ENCODE measurements at regions not wholly inside any gene's neighbourhood (a gene's known extent, or its start where the extent isn't known, plus 50 kb on each side); places are given as distances from the start of the nearest gene placed in this dataset.
"Not testable (repeated sequence)": the region's sequence is repeated elsewhere in the genome, so short reads cannot be mapped to it uniquely, and the experiment has no call there.

- DNase-seq, result peak in 1 of 2 donors; percentile 6
- Histone ChIP-seq H3K4me3 (ENCODE audit: low read length) (no peak overlapping the region), H3K9me3 (ENCODE audit: control insufficient read depth, low read depth, low read length) (no peaks in the 10 kb centered on the region), H3K27me3 (ENCODE audit: control insufficient read depth, insufficient read depth, low read length) (no peaks in the 10 kb centered on the region), H3K27ac (ENCODE audit: low read length) (no peak overlapping the region), H3K4me1 (ENCODE audit: control insufficient read depth, insufficient read depth, low read length) (no peaks in the 10 kb centered on the region), H3K36me3 (ENCODE audit: control insufficient read depth, insufficient read depth, low read length) (no peaks in the 10 kb centered on the region)
- no CpG with 5 or more reads among the region's 1 CpG for WGBS (ENCODE audit: insufficient coverage, low lambda C conversion rate)
Measured at GRCh38 chr21:19463966-19464365, 1060.4 kb upstream of the TMPRSS15 start.

GRCh38 chr21:19468991-19469715 is 1065.6 kb upstream of the TMPRSS15 start:
- WGBS (ENCODE audit: insufficient coverage, low lambda C conversion rate), result 67% methylated on average over 1 of the region's 3 CpGs
- Histone ChIP-seq H3K27ac (ENCODE audit: low read length) (no peak overlapping the region), H3K36me3 (ENCODE audit: control insufficient read depth, insufficient read depth, low read length) (no peaks in the 10 kb centered on the region), H3K4me3 (ENCODE audit: low read length) (no peak overlapping the region), H3K4me1 (ENCODE audit: control insufficient read depth, insufficient read depth, low read length) (no peaks in the 10 kb centered on the region), H3K27me3 (ENCODE audit: control insufficient read depth, insufficient read depth, low read length) (no peaks in the 10 kb centered on the region), H3K9me3 (ENCODE audit: control insufficient read depth, low read depth, low read length) (peaks cover 3% of the 10 kb centered on the region)
- DNase-seq, result peak; percentile 16 to 29

GRCh38 chr21:19475525-19475924 is 1071.9 kb upstream of the TMPRSS15 start:
- Histone ChIP-seq H3K4me1 (ENCODE audit: control insufficient read depth, insufficient read depth, low read length) (no peaks in the 10 kb centered on the region), H3K36me3 (ENCODE audit: control insufficient read depth, insufficient read depth, low read length) (no peaks in the 10 kb centered on the region), H3K27ac (ENCODE audit: low read length) (no peak overlapping the region), H3K27me3 (ENCODE audit: control insufficient read depth, insufficient read depth, low read length) (no peaks in the 10 kb centered on the region), H3K4me3 (ENCODE audit: low read length) (no peak overlapping the region), H3K9me3 (ENCODE audit: control insufficient read depth, low read depth, low read length) (peaks cover 3% of the 10 kb centered on the region)
- WGBS (ENCODE audit: insufficient coverage, low lambda C conversion rate), result no CpG with 5 or more reads among the region's 1 CpG
- no peak for DNase-seq

GRCh38 chr21:19489930-19490329 is 1086.3 kb upstream of the TMPRSS15 start:
- H3K4me1 ChIP-seq (ENCODE audit: control insufficient read depth, insufficient read depth, low read length), result no peaks in the 10 kb centered on the region
- no peak overlapping the region for H3K27ac ChIP-seq (ENCODE audit: low read length)
- H3K27me3 ChIP-seq (ENCODE audit: control insufficient read depth, insufficient read depth, low read length), result no peaks in the 10 kb centered on the region
- no peak for DNase-seq
- no peaks in the 10 kb centered on the region for H3K36me3 ChIP-seq (ENCODE audit: control insufficient read depth, insufficient read depth, low read length)
- WGBS (ENCODE audit: insufficient coverage, low lambda C conversion rate), result no CpG with 5 or more reads among the region's 3 CpGs
- H3K9me3 ChIP-seq (ENCODE audit: control insufficient read depth, low read depth, low read length), result peaks cover 4% of the 10 kb centered on the region
- no peak overlapping the region for H3K4me3 ChIP-seq (ENCODE audit: low read length)

- Histone ChIP-seq H3K9me3 (ENCODE audit: control insufficient read depth, low read depth, low read length) (peaks cover 4% of the 10 kb centered on the region), H3K36me3 (ENCODE audit: control insufficient read depth, insufficient read depth, low read length) (no peaks in the 10 kb centered on the region), H3K27me3 (ENCODE audit: control insufficient read depth, insufficient read depth, low read length) (no peaks in the 10 kb centered on the region), H3K4me1 (ENCODE audit: control insufficient read depth, insufficient read depth, low read length) (no peaks in the 10 kb centered on the region), H3K27ac (ENCODE audit: low read length) (no peak overlapping the region), H3K4me3 (ENCODE audit: low read length) (no peak overlapping the region)
- DNase-seq, result no peak
- 0% methylated on average over 1 of the region's 2 CpGs for WGBS (ENCODE audit: insufficient coverage, low lambda C conversion rate)
Measured at GRCh38 chr21:19490481-19490880, 1086.9 kb upstream of the TMPRSS15 start.

DNA sequence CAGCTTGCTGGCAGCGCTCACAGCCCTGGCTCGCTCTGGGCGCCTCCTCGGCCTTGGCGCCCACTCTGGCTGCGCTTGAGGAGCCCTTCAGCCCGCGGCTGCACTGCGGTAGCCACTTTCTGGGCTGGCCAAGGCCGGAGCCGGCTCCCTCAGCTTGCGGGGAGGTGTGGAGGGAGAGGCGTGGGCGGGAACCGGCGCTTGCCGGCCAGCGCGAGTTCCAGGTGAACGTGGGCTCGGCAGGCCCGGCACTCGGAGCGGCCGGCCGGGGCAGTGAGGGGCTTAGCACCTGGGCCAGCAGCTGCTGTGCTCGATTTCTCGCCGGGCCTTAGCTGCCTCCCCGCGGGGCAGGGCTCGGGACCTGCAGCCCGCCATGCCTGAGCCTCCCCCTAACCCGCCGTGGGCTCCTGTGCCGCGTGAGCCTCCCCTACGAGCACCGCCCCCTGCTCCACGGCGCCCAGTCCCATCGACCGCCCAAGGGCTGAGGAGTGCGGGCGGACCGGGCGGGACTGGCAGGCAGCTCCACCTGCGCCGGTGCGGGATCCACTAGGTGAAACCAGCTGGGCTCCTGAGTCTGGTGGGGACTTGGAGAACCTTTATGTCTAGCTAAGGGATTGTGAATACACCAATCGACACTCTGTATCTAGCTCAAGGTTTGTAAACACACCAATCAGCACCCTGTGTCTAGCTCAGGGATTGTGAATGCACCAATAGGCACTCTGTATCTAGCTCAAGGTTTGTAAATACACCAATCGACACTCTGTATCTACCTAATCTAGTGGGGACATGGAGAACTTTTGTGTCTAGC is 1090.1 kb upstream of the TMPRSS15 start:
- not testable (repeated sequence) for H3K36me3 ChIP-seq (ENCODE audit: control insufficient read depth, insufficient read depth, low read length); H3K4me1 ChIP-seq (ENCODE audit: control insufficient read depth, insufficient read depth, low read length); H3K27me3 ChIP-seq (ENCODE audit: control insufficient read depth, insufficient read depth, low read length); H3K9me3 ChIP-seq (ENCODE audit: control insufficient read depth, low read depth, low read length); H3K4me3 ChIP-seq (ENCODE audit: low read length); DNase-seq; H3K27ac ChIP-seq (ENCODE audit: low read length)
- no CpG with 5 or more reads among the region's 52 CpGs for WGBS (ENCODE audit: insufficient coverage, low lambda C conversion rate)

DNA sequence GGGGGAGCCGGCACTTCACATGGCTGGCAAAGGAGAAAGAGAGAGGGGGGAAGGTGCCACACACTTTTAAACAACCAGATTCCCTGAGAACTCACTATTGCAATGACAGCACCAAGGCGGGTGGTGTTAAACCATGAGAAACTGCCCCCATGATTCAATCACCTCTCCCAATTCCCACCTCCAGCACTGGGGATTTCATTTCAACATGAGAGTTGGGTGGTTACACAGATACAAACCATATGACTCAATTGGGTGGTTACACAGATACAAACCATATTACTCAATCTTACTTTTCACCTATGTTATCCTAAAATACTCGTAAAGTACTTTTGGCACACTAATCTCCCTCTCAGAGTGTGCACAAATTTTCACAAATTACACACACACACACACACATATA is 1097.5 kb upstream of the TMPRSS15 start:
- H3K27me3 ChIP-seq (ENCODE audit: control insufficient read depth, insufficient read depth, low read length), result no peaks in the 10 kb centered on the region
- WGBS (ENCODE audit: insufficient coverage, low lambda C conversion rate), result 100% methylated on average over 1 of the region's 3 CpGs

DNA sequence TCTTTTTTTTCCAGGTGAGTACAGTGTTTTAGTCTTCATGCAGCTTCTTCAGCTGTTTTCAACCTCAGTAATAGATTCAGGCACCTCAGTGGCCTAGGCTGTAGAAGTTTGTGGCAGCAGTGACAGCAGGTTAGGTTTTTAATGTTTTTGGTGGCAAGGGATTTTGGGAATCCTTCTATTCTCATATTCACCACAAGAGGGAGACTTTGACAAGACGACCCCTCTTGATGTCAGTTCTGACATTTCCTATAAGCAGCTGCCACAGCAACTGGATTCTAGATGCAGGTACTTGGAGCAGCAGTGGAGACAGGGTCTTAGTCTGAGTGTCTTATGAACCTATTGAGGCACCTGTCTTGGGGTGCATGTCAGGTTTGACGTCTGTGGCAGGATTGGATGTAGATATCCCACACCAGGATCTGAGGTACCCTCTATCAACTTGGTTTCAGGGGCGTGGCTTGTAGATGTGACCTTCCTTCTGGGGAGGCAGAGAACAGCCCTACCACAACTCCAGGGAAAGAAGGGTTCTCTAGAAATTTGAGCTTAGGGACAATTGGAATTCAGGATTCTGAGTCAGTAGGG is 1104.2 kb upstream of the TMPRSS15 start:
- Histone ChIP-seq H3K27me3 (ENCODE audit: control insufficient read depth, insufficient read depth, low read length) (no peaks in the 10 kb centered on the region), H3K4me3 (ENCODE audit: low read length) (no peak overlapping the region), H3K4me1 (ENCODE audit: control insufficient read depth, insufficient read depth, low read length) (no peaks in the 10 kb centered on the region), H3K27ac (ENCODE audit: low read length) (no peak overlapping the region), H3K9me3 (ENCODE audit: control insufficient read depth, low read depth, low read length) (peaks cover 5% of the 10 kb centered on the region), H3K36me3 (ENCODE audit: control insufficient read depth, insufficient read depth, low read length) (no peaks in the 10 kb centered on the region)
- WGBS (ENCODE audit: insufficient coverage, low lambda C conversion rate), result 71% methylated on average over 1 of the region's 3 CpGs
- no peak for DNase-seq

More for the DNA sequence above, 1097.5 kb upstream of the TMPRSS15 start:
- Histone ChIP-seq H3K27ac (ENCODE audit: low read length) (no peak overlapping the region), H3K4me1 (ENCODE audit: control insufficient read depth, insufficient read depth, low read length) (no peaks in the 10 kb centered on the region), H3K4me3 (ENCODE audit: low read length) (no peak overlapping the region), H3K9me3 (ENCODE audit: control insufficient read depth, low read depth, low read length) (no peaks in the 10 kb centered on the region), H3K36me3 (ENCODE audit: control insufficient read depth, insufficient read depth, low read length) (no peaks in the 10 kb centered on the region)
- no peak for DNase-seq

DNA sequence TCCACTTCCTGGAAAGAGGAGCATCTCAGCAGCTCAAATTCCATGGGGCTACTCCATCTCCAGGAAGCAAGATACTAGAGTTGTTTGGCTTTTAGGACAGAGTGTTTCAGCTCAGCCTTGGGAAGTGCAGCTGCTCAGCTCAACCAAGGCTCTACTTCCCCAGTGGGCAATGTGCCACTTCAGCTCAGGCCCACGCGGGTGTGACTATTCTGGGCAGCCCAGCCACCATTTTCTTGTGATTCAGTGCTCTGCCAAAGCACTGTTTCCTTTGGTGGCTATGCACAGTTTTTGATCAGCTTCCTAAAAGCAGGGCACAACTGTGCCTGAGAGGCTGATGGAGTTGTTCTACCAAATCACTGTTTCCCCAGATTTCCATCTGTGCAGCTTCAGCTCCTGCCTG is 1104.9 kb upstream of the TMPRSS15 start:
- no peak overlapping the region for H3K27ac ChIP-seq (ENCODE audit: low read length)
- H3K4me1 ChIP-seq (ENCODE audit: control insufficient read depth, insufficient read depth, low read length), result no peaks in the 10 kb centered on the region
- H3K27me3 ChIP-seq (ENCODE audit: control insufficient read depth, insufficient read depth, low read length), result no peaks in the 10 kb centered on the region
- no CpG with 5 or more reads among the region's 2 CpGs for WGBS (ENCODE audit: insufficient coverage, low lambda C conversion rate)
- DNase-seq, result no peak
- H3K36me3 ChIP-seq (ENCODE audit: control insufficient read depth, insufficient read depth, low read length), result no peaks in the 10 kb centered on the region
- no peak overlapping the region for H3K4me3 ChIP-seq (ENCODE audit: low read length)
- H3K9me3 ChIP-seq (ENCODE audit: control insufficient read depth, low read depth, low read length), result peaks cover 5% of the 10 kb centered on the region

DNA sequence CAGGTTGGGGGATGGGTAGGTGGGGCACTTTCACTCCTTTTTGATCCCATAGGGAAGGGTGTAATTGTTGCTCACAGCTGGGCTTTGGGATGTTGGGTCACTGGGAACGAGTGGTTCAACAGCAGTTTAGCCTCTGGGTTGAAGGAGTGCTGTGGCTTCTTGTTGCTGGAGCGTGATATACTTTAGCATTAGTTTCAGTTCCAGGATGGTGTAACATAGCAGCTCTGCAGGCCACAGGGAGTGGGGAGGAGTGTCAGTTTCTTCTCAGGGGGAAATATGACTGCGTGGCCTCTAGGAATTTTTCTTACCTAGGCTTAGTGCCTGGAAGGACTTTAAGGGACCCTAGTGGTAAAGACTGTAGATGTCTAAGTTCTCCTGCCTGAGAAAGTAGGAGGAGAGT is 1105.3 kb upstream of the TMPRSS15 start:
- Histone ChIP-seq H3K27me3 (ENCODE audit: control insufficient read depth, insufficient read depth, low read length) (no peaks in the 10 kb centered on the region), H3K27ac (ENCODE audit: low read length) (no peak overlapping the region), H3K4me1 (ENCODE audit: control insufficient read depth, insufficient read depth, low read length) (no peaks in the 10 kb centered on the region)

More for the DNA sequence above, 1105.3 kb upstream of the TMPRSS15 start:
- Histone ChIP-seq H3K36me3 (ENCODE audit: control insufficient read depth, insufficient read depth, low read length) (no peaks in the 10 kb centered on the region), H3K4me3 (ENCODE audit: low read length) (no peak overlapping the region), H3K9me3 (ENCODE audit: control insufficient read depth, low read depth, low read length) (peaks cover 5% of the 10 kb centered on the region)
- no peak for DNase-seq
- no CpG with 5 or more reads among the region's 3 CpGs for WGBS (ENCODE audit: insufficient coverage, low lambda C conversion rate)
